Body of pancreas (tissue), 4 donors: ENCODE measurements at regions not wholly inside any gene's neighbourhood (a gene's known extent, or its start where the extent isn't known, plus 50 kb on each side); places are given as distances from the start of the nearest gene placed in this dataset.

Source experiments
- POLR2A ChIP-seq, 3 donors: fragments of 450-650 bp; IDR thresholded peaks; one replicate each; pipeline ENCODE4 v1.6.1; 2016; ENCODE audit warnings: antibody characterized with exemption in 3 of 3, mild to moderate bottlenecking in 2 of 3
- TF ChIP-seq, protein P1 (sequence below), 7 experiments: fragments of 450-650 bp in 4 of 7; fragments of 200-600 bp in 3 of 7; sonication (generic) in 3 of 7; IDR thresholded peaks; one replicate each; pipeline ENCODE4 v1.5.1; 2016 to 2019; ENCODE audit warnings: antibody characterized with exemption in 7 of 7

DNA sequence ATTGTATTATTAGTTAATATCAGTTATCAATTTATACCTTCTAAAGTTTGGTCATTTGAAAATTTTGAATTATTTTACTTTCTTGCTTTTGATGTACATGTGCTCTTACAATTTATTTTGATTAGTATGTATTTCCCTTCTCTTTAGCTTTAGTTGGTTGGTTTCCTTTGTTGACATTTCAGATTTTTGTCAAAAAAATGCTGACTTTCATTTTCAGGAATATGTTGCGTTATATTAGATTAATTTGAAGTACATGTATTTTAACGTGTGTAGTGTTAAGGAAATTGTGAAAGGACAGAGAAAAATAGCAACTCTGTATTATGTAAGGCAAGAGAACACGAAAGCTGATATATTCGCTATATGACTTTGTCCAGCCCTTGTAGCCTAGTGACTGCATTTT is 342.9 kb upstream of the SLITRK6 start:
- TF ChIP-seq, protein P1, sequence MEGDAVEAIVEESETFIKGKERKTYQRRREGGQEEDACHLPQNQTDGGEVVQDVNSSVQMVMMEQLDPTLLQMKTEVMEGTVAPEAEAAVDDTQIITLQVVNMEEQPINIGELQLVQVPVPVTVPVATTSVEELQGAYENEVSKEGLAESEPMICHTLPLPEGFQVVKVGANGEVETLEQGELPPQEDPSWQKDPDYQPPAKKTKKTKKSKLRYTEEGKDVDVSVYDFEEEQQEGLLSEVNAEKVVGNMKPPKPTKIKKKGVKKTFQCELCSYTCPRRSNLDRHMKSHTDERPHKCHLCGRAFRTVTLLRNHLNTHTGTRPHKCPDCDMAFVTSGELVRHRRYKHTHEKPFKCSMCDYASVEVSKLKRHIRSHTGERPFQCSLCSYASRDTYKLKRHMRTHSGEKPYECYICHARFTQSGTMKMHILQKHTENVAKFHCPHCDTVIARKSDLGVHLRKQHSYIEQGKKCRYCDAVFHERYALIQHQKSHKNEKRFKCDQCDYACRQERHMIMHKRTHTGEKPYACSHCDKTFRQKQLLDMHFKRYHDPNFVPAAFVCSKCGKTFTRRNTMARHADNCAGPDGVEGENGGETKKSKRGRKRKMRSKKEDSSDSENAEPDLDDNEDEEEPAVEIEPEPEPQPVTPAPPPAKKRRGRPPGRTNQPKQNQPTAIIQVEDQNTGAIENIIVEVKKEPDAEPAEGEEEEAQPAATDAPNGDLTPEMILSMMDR (IDR thresholded peaks at IDR 0.05), result no peak
- no peak for TF ChIP-seq POLR2A (IDR thresholded peaks at IDR 0.05)
